ENCODE measurements at regions not wholly inside any gene's neighbourhood (a gene's known extent, or its start where the extent isn't known, plus 50 kb on each side); places are given as distances from the start of the nearest gene placed in this dataset.

DNA sequence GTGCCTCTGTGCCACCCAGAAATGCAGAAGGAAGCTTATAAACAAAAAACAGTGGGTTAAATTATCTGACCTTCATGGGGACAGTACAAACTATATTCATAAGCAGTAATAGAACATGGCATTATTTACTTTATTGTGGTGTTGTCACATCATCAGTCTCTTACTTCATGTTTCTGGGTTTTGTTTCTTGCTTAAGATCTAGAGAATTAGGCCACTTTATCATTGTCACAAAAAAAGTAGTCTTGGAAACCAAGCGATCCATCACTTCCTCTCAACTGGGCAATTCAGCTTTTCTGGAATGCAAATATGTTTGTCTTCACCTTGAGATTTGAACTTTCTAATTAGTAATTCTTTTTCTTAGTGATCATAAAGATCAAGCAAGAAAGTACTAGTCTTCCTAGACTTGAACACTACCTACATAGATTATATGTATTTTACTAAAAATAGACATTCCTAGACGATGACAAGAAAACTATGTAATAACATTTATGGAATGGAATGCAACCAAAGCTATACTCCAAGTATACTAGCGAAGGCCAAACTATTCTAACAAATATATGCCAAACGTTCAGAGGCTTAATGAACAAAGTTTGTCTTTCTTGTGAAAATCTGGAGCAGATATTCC is 363.4 kb downstream of the DAD1 start:
- no peak for TF ChIP-seq CTCF (optimal IDR thresholded peaks at IDR 0.05 in 1 of 3, IDR thresholded peaks at IDR 0.05 in 1 of 3, conservative IDR thresholded peaks at IDR 0.05 in 1 of 3; ENCODE audit: extremely low read depth in 1 of 3, insufficient read depth in 2 of 3, low read length in 3 of 3)
- TF ChIP-seq EZH2 (IDR thresholded peaks at IDR 0.05; ENCODE audit: low read length): no peak
